ENCODE measurements at regions not wholly inside any gene's neighbourhood (a gene's known extent, or its start where the extent isn't known, plus 50 kb on each side); places are given as distances from the start of the nearest gene placed in this dataset.

DNA sequence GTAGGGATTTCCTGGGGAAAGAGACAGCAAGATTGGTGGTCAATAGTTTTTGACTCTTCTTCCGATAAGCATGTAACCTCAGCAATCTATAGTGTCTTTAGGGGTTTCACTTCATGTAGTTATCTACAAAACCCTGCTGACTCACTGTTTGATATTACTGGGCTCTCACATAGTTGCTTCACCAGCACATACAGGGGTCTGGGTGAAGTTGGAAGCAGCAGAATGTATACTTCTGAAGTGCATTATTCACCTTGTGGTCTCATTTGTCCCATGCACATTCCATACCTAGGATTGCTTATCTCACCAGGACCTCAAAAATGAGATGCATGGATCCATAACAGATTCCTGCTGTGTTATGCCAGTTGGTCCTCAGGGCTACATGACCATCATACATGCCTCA is 280.0 kb downstream of the LRIG3 start:
- no peaks in the 10 kb centered on the region for H3K9me3 ChIP-seq
- no peaks in the 10 kb centered on the region for H3K4me1 ChIP-seq (ENCODE audit: low read depth)
- TF ChIP-seq CTCF (IDR thresholded peaks at IDR 0.05), result no peak
- H3K4me3 ChIP-seq, result no peak overlapping the region
- H3K36me3 ChIP-seq (ENCODE audit: low read depth), result no peaks in the 10 kb centered on the region
- intact Hi-C loops (cut with DNase I, micrococcal nuclease), result no loop called here
- ATAC-seq, result no peak
- DNase-seq, result no peak

GRCh38 chr12:58645946-58646345 is 274.4 kb downstream of the LRIG3 start:
- no peak for ATAC-seq
- no peak for TF ChIP-seq CTCF (IDR thresholded peaks at IDR 0.05)
- Histone ChIP-seq H3K4me3 (no peak overlapping the region), H3K4me1 (ENCODE audit: low read depth) (no peaks in the 10 kb centered on the region), H3K36me3 (ENCODE audit: low read depth) (no peaks in the 10 kb centered on the region), H3K9me3 (no peaks in the 10 kb centered on the region)
- intact Hi-C loops (cut with DNase I, micrococcal nuclease), result no loop called here
- DNase-seq, result no peak

DNA sequence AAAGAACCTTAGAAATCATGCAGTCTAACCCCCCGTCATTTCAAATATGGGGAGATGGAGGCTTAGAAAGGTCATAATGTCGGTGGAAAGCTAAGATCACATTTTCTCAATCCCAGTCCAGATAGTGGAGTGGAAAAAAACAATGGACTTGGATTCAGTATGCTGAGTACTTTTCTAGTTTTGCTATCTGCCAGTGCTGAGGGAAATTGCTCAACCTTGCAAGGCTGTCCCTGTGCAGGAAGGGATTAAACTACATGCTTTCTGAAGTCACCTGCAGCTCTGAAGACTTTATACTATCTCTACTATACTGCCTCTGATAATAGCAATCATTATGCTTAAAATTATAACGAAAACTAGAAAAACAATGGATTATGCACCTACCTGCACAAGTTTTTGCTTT is 272.8 kb downstream of the LRIG3 start:
- no peak for TF ChIP-seq CTCF (IDR thresholded peaks at IDR 0.05)
- Histone ChIP-seq H3K9me3 (no peaks in the 10 kb centered on the region), H3K4me1 (ENCODE audit: low read depth) (no peaks in the 10 kb centered on the region), H3K4me3 (no peak overlapping the region), H3K36me3 (ENCODE audit: low read depth) (no peaks in the 10 kb centered on the region)
- intact Hi-C loops (cut with DNase I, micrococcal nuclease), result no loop called here
- DNase-seq, result no peak
- no peak for ATAC-seq

DNA sequence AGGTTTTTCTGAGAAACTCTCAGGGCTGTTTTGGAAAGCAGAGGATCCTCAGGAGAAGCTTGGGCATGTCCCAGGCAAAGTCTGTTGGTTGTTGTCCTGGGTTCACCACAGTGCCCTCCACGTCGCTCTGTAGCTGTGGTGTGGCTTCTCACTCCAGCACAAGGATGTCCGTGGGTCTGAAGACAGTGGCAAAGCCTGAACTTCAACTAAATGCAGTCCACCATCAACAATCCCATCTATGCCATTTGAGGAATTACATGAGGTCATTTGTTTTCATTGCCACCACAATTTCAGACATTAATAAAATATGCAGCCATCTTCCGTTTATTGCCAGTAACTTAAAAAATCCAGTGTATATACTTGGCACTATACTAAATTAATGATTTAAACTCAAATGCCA is 272.1 kb downstream of the LRIG3 start:
- no peak for ATAC-seq
- intact Hi-C loops (cut with DNase I, micrococcal nuclease), result no loop called here
- Histone ChIP-seq H3K9me3 (no peaks in the 10 kb centered on the region), H3K4me1 (ENCODE audit: low read depth) (no peaks in the 10 kb centered on the region), H3K4me3 (no peak overlapping the region), H3K36me3 (ENCODE audit: low read depth) (no peaks in the 10 kb centered on the region)
- no peak for DNase-seq
- no peak for TF ChIP-seq CTCF (IDR thresholded peaks at IDR 0.05)

GRCh38 chr12:58651850-58652249 is 268.5 kb downstream of the LRIG3 start:
- H3K4me1 ChIP-seq (ENCODE audit: low read depth), result no peaks in the 10 kb centered on the region
- DNase-seq (no peak), ATAC-seq (no peak)
- intact Hi-C loops (cut with DNase I, micrococcal nuclease), result no loop called here
- H3K4me3 ChIP-seq, result no peak overlapping the region
- TF ChIP-seq CTCF (IDR thresholded peaks at IDR 0.05), result no peak
- no peaks in the 10 kb centered on the region for H3K9me3 ChIP-seq
- no peaks in the 10 kb centered on the region for H3K36me3 ChIP-seq (ENCODE audit: low read depth)

- DNase-seq, result no peak
- Histone ChIP-seq H3K36me3 (ENCODE audit: low read depth) (no peaks in the 10 kb centered on the region), H3K9me3 (no peaks in the 10 kb centered on the region), H3K4me3 (no peak overlapping the region), H3K4me1 (ENCODE audit: low read depth) (no peaks in the 10 kb centered on the region)
- intact Hi-C loops (cut with DNase I, micrococcal nuclease), result no loop called here
- no peak for ATAC-seq
- TF ChIP-seq CTCF (IDR thresholded peaks at IDR 0.05), result no peak
These were observed 266.3 kb downstream of the LRIG3 start for GRCh38 chr12:58654021-58654420.
